Keratinocyte (primary cell): ENCODE measurements at regions not wholly inside any gene's neighbourhood (a gene's known extent, or its start where the extent isn't known, plus 50 kb on each side); places are given as distances from the start of the nearest gene placed in this dataset.

Experiments
- DNase-seq: peaks from one replicate; pipeline ENCODE4 v3.0.0-alpha.2; 2011; ENCODE audit warnings: low read depth, missing footprints, low spot score
- FAIRE-seq: peaks from 2 replicates; lab custom pipeline; 2011; peaks lifted over from hg19 to GRCh38; lab: Jason Lieb, UNC
- H2AFZ ChIP-seq: 2 replicates; pipeline ENCODE4 v1.6.0; 2012; ENCODE audit warnings: low read length, control low read depth, inconsistent platforms; ENCODE audit not compliant: control insufficient read depth
- H3K27ac ChIP-seq: 2 replicates; pipeline ENCODE4 v1.5.1; 2011; ENCODE audit warnings: low read length; ENCODE audit not compliant: control insufficient read depth, insufficient read depth
- H3K27me3 ChIP-seq: 3 replicates; pipeline ENCODE4 v1.6.0; 2011; ENCODE audit warnings: low read length; ENCODE audit not compliant: control insufficient read depth, insufficient read depth; ENCODE audit errors: extremely low read depth
- H3K36me3 ChIP-seq, 2 experiments: 2 replicates in 1 of 2; 3 replicates in 1 of 2; pipeline ENCODE4 v1.5.1; 2011; ENCODE audit warnings: low read length in 2 of 2, mild to moderate bottlenecking in 1 of 2; ENCODE audit not compliant: control insufficient read depth in 2 of 2, insufficient read depth in 2 of 2; ENCODE audit errors: extremely low read depth in 1 of 2
- H3K4me1 ChIP-seq: 3 replicates; pipeline ENCODE4 v1.5.1; 2011; ENCODE audit warnings: low read length; ENCODE audit not compliant: control insufficient read depth, insufficient read depth; ENCODE audit errors: extremely low read depth
- H3K4me2 ChIP-seq: 3 replicates; pipeline ENCODE4 v1.6.0; 2011; ENCODE audit warnings: low read depth, low read length; ENCODE audit not compliant: control insufficient read depth, insufficient read depth; ENCODE audit errors: extremely low read depth
- H3K4me3 ChIP-seq, 3 experiments: fragments of 200-600 bp in 1 of 3; sonication (generic) in 1 of 3; 2 replicates in 2 of 3; 3 replicates in 1 of 3; pipeline ENCODE4 v1.5.1; 2011 to 2016; ENCODE audit warnings: low read length in 3 of 3, mild to moderate bottlenecking in 3 of 3, control low read depth in 2 of 3, inconsistent platforms in 1 of 3, low read depth in 1 of 3, mixed read lengths in 1 of 3, mixed run types in 1 of 3, moderate library complexity in 1 of 3; ENCODE audit not compliant: control insufficient read depth in 2 of 3, insufficient read depth in 2 of 3; ENCODE audit errors: extremely low read depth in 1 of 3
- H3K79me2 ChIP-seq: 2 replicates; pipeline ENCODE4 v1.6.0; 2012; ENCODE audit warnings: low read length; ENCODE audit not compliant: control insufficient read depth, insufficient read depth
- H3K9ac ChIP-seq: 3 replicates; pipeline ENCODE4 v1.6.0; 2011; ENCODE audit warnings: low read length; ENCODE audit not compliant: control insufficient read depth, insufficient read depth; ENCODE audit errors: extremely low read depth
- H3K9me1 ChIP-seq: 3 replicates; pipeline ENCODE4 v1.6.0; 2011; ENCODE audit warnings: low read length; ENCODE audit not compliant: control insufficient read depth, insufficient read depth; ENCODE audit errors: extremely low read depth
- H3K9me3 ChIP-seq: 2 replicates; pipeline ENCODE4 v1.5.1; 2012; ENCODE audit warnings: low read depth, low read length; ENCODE audit not compliant: control insufficient read depth
- H4K20me1 ChIP-seq: 3 replicates; pipeline ENCODE4 v1.6.0; 2011; ENCODE audit warnings: low read length; ENCODE audit not compliant: control insufficient read depth, insufficient read depth; ENCODE audit errors: extremely low read depth
- EZH2 ChIP-seq: IDR thresholded peaks from one replicate; pipeline ENCODE4 v1.6.1; 2012; ENCODE audit warnings: inconsistent platforms, mild to moderate bottlenecking, low read length, moderate library complexity
- dilution Hi-C: fragments of 300-500 bp; cut with MboI; formaldehyde crosslinking; loops from one replicate; pipeline ENCODE4 v1.7.0; 2020; ENCODE audit warnings: low sequenced_read_pairs; ENCODE audit not compliant: extremely low pct_ligation_motif_present
- TF ChIP-seq, protein P1 (sequence below), 3 experiments: IDR thresholded peaks in 1 of 3; conservative IDR thresholded peaks in 1 of 3; optimal IDR thresholded peaks in 1 of 3; 2 replicates in 2 of 3; 3 replicates in 1 of 3; pipeline versions ENCODE3 to v1.5.1; 2011; ENCODE audit warnings: low read length in 3 of 3, mild to moderate bottlenecking in 3 of 3, moderate library complexity in 2 of 3, control low read depth in 1 of 3, inconsistent platforms in 1 of 3; ENCODE audit not compliant: insufficient read depth in 2 of 3; ENCODE audit errors: extremely low read depth in 1 of 3

DNA sequence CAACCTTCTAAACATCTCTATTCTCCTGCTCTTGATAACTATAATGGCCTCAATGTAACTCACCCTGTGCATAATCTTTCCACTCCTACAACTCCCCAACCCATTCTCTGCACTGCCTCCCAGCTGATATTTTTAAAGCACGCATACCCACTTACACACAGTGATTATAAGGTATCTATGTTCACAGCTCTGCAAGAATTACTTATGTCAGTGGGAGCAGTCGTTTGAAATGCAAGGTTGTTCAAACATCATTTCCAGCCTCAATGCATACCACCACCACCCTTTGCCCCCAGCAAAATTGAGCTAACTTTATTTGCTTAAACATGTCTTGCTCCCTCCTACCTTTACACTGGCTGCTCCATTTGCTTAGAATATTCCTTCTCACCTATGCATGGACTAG lies 506.0 kb downstream of the RFPL4B start:
- Histone ChIP-seq H3K27me3 (no peaks in the 10 kb centered on the region), H3K79me2 (no peaks in the 10 kb centered on the region), H3K4me3 (no peak overlapping the region), H3K9me1 (no peaks in the 10 kb centered on the region), H4K20me1 (no peaks in the 10 kb centered on the region), H3K4me2 (no peak overlapping the region), H3K27ac (no peak overlapping the region), H3K9me3 (no peaks in the 10 kb centered on the region), H3K9ac (no peak overlapping the region), H3K36me3 (no peaks in the 10 kb centered on the region), H2AFZ (no peak overlapping the region), H3K4me1 (no peaks in the 10 kb centered on the region)
- no peak for FAIRE-seq
- dilution Hi-C loops, result no loop called here
- no peak for DNase-seq
- TF ChIP-seq EZH2, result no peak
- TF ChIP-seq, protein P1, sequence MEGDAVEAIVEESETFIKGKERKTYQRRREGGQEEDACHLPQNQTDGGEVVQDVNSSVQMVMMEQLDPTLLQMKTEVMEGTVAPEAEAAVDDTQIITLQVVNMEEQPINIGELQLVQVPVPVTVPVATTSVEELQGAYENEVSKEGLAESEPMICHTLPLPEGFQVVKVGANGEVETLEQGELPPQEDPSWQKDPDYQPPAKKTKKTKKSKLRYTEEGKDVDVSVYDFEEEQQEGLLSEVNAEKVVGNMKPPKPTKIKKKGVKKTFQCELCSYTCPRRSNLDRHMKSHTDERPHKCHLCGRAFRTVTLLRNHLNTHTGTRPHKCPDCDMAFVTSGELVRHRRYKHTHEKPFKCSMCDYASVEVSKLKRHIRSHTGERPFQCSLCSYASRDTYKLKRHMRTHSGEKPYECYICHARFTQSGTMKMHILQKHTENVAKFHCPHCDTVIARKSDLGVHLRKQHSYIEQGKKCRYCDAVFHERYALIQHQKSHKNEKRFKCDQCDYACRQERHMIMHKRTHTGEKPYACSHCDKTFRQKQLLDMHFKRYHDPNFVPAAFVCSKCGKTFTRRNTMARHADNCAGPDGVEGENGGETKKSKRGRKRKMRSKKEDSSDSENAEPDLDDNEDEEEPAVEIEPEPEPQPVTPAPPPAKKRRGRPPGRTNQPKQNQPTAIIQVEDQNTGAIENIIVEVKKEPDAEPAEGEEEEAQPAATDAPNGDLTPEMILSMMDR (optimal IDR thresholded peaks at IDR 0.05 in 1 of 3, IDR thresholded peaks at IDR 0.05 in 1 of 3, conservative IDR thresholded peaks at IDR 0.05 in 1 of 3; ENCODE audit: extremely low read depth in 1 of 3, insufficient read depth in 2 of 3, low read length in 3 of 3), result no peak

DNA sequence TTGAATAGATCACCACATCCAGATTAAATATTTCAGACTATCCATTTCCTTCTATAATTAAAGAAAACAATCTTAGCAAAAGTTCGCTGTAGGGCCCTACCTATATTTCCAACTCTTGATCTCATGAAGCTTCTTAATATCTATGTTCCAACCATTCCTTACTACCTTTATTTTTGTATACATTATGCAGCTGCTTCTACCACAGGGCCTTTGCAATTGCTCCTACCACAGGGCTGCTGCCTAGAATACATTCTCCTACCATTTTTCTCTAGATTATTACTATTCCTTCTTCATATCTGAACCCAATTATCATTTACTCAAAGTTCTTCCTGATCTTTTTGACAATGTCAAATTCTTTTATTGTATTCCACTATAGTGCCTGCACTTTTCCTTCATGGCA lies 516.6 kb downstream of the RFPL4B start:
- no peak overlapping the region for H2AFZ ChIP-seq
- H3K27me3 ChIP-seq, result peaks cover 3% of the 10 kb centered on the region
- no peak overlapping the region for H3K9ac ChIP-seq
- H3K4me2 ChIP-seq, result no peak overlapping the region
- DNase-seq (no peak), FAIRE-seq (no peak)
- H3K79me2 ChIP-seq, result no peaks in the 10 kb centered on the region
- no peaks in the 10 kb centered on the region for H3K9me1 ChIP-seq
- dilution Hi-C loops, result no loop called here
- no peaks in the 10 kb centered on the region for H3K9me3 ChIP-seq
- H4K20me1 ChIP-seq, result no peaks in the 10 kb centered on the region
- no peak overlapping the region for H3K27ac ChIP-seq
- no peaks in the 10 kb centered on the region for H3K4me1 ChIP-seq
- TF ChIP-seq, protein P1 (optimal IDR thresholded peaks at IDR 0.05 in 1 of 3, IDR thresholded peaks at IDR 0.05 in 1 of 3, conservative IDR thresholded peaks at IDR 0.05 in 1 of 3; ENCODE audit: extremely low read depth in 1 of 3, insufficient read depth in 2 of 3, low read length in 3 of 3), result no peak
- TF ChIP-seq EZH2, result no peak
- no peaks in the 10 kb centered on the region for H3K36me3 ChIP-seq
- H3K4me3 ChIP-seq, result no peak overlapping the region
